Osteoblast (primary cell): ENCODE measurements at regions not wholly inside any gene's neighbourhood (a gene's known extent, or its start where the extent isn't known, plus 50 kb on each side); places are given as distances from the start of the nearest gene placed in this dataset.

Source experiments
- DNase-seq: peaks from one replicate; pipeline ENCODE4 v3.0.0; 2011; ENCODE audit warnings: low spot score, mixed read lengths; ENCODE audit not compliant: insufficient read length; ENCODE audit errors: missing footprints
- H2AFZ ChIP-seq: 2 replicates; pipeline ENCODE4 v1.6.0; 2011; ENCODE audit warnings: mild to moderate bottlenecking, low read length
- H3K27ac ChIP-seq: 2 replicates; pipeline ENCODE4 v1.5.1; 2011; ENCODE audit warnings: mild to moderate bottlenecking, low read depth, low read length, moderate library complexity
- H3K27me3 ChIP-seq: 2 replicates; pipeline ENCODE4 v1.6.0; 2012; ENCODE audit warnings: mild to moderate bottlenecking, control low read depth, inconsistent platforms, low read length, moderate library complexity; ENCODE audit not compliant: insufficient read depth
- H3K36me3 ChIP-seq: 2 replicates; pipeline ENCODE4 v1.5.1; 2011; ENCODE audit warnings: mild to moderate bottlenecking, low read length, control low read depth, moderate library complexity; ENCODE audit not compliant: insufficient read depth
- H3K4me1 ChIP-seq: 2 replicates; pipeline ENCODE4 v1.5.1; 2011; ENCODE audit warnings: mild to moderate bottlenecking, low read length, control low read depth, moderate library complexity; ENCODE audit not compliant: insufficient read depth
- H3K4me2 ChIP-seq: 2 replicates; pipeline ENCODE4 v1.6.0; 2011; ENCODE audit warnings: mild to moderate bottlenecking, low read length; ENCODE audit not compliant: insufficient read depth
- H3K4me3 ChIP-seq: fragments of 200-600 bp; sonication (generic); 3 replicates; pipeline ENCODE4 v1.5.1; 2012; ENCODE audit warnings: mild to moderate bottlenecking, low read length, inconsistent platforms; ENCODE audit not compliant: insufficient read depth
- H3K79me2 ChIP-seq: 2 replicates; pipeline ENCODE4 v1.6.0; 2012; ENCODE audit warnings: mild to moderate bottlenecking, low read length, control low read depth, inconsistent platforms; ENCODE audit not compliant: insufficient read depth
- H3K9me3 ChIP-seq: 2 replicates; pipeline ENCODE4 v1.5.1; 2011; ENCODE audit warnings: low read depth, low read length, control low read depth
- H4K20me1 ChIP-seq: 2 replicates; pipeline ENCODE4 v1.6.0; 2012; ENCODE audit warnings: mild to moderate bottlenecking, low read length, control low read depth; ENCODE audit not compliant: insufficient read depth
- TF ChIP-seq, protein P1 (sequence below): IDR thresholded peaks from 2 replicates; pipeline ENCODE4 v1.5.1; 2011; ENCODE audit warnings: mild to moderate bottlenecking, low read depth, low read length, moderate library complexity; ENCODE audit errors: extremely low read depth

DNA sequence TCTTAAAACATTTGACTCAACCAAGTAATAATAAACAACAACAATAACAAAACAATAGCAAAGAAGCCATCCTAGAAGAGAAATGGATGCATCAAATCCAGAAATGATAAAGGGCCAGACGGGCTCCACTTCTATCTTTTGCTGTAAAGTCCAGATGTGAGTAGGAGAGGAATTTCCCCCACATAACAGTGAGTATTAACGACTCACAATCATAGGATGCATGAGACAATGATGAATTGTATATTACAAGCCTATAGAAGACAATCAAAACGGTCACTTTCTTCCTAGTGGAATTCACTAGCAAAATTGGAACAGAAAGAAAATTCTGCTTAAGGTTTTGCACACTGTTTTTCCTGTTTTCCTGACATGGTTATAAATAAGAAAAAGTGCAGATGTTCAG lies 97.0 kb upstream of the PREP start:
- H3K4me3 ChIP-seq: no peak overlapping the region
- TF ChIP-seq, protein P1, sequence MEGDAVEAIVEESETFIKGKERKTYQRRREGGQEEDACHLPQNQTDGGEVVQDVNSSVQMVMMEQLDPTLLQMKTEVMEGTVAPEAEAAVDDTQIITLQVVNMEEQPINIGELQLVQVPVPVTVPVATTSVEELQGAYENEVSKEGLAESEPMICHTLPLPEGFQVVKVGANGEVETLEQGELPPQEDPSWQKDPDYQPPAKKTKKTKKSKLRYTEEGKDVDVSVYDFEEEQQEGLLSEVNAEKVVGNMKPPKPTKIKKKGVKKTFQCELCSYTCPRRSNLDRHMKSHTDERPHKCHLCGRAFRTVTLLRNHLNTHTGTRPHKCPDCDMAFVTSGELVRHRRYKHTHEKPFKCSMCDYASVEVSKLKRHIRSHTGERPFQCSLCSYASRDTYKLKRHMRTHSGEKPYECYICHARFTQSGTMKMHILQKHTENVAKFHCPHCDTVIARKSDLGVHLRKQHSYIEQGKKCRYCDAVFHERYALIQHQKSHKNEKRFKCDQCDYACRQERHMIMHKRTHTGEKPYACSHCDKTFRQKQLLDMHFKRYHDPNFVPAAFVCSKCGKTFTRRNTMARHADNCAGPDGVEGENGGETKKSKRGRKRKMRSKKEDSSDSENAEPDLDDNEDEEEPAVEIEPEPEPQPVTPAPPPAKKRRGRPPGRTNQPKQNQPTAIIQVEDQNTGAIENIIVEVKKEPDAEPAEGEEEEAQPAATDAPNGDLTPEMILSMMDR: no peak
- H3K27me3 ChIP-seq: no peaks in the 10 kb centered on the region
- H3K27ac ChIP-seq: no peak overlapping the region
- no peak overlapping the region for H2AFZ ChIP-seq
- H3K4me2 ChIP-seq: no peak overlapping the region
- no peaks in the 10 kb centered on the region for H3K9me3 ChIP-seq
- no peaks in the 10 kb centered on the region for H4K20me1 ChIP-seq
- H3K79me2 ChIP-seq: no peaks in the 10 kb centered on the region
- H3K36me3 ChIP-seq: no peaks in the 10 kb centered on the region
- DNase-seq: no peak
- no peaks in the 10 kb centered on the region for H3K4me1 ChIP-seq

DNA sequence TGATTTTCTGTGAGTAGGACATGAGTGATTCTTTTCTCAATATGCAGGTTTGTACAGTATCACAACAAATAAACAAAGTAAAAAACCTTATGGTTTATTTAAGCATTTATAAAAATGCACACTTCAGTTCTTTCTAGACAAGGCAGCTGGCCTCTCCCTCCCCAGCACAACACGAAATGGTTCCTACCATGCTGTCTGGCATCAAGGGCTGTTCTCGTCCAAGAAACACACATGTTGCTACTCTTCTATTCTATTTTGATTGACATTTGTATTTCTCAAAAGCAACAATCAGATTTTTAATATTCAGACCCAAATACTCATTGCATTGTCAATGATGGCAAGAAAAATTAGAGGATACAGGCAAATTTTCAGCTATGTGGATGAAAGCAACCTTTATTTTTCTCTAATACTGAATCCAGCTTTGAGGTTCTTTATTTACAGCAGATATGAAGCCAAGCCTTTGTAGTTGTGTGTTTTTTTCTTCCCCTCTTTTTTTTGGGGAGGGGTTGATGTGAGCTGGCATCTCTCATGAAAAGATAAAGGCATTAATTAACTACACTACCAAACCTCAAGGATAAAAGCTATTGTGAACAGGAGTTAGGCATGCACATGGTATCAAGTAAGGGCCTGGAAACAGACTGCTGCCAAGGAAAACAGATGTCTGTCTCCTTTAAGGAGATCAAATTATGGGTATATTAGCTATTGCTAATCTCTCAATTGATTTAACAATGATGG lies 96.4 kb upstream of the PREP start:
- H2AFZ ChIP-seq: no peak overlapping the region
- H4K20me1 ChIP-seq: no peaks in the 10 kb centered on the region
- H3K9me3 ChIP-seq: no peaks in the 10 kb centered on the region
- no peak overlapping the region for H3K4me2 ChIP-seq
- H3K79me2 ChIP-seq: no peaks in the 10 kb centered on the region
- H3K27me3 ChIP-seq: no peaks in the 10 kb centered on the region
- H3K27ac ChIP-seq: no peak overlapping the region
- H3K4me3 ChIP-seq: no peak overlapping the region
- DNase-seq: no peak
- H3K36me3 ChIP-seq: no peaks in the 10 kb centered on the region
- no peaks in the 10 kb centered on the region for H3K4me1 ChIP-seq
- TF ChIP-seq, protein P1: no peak

DNA sequence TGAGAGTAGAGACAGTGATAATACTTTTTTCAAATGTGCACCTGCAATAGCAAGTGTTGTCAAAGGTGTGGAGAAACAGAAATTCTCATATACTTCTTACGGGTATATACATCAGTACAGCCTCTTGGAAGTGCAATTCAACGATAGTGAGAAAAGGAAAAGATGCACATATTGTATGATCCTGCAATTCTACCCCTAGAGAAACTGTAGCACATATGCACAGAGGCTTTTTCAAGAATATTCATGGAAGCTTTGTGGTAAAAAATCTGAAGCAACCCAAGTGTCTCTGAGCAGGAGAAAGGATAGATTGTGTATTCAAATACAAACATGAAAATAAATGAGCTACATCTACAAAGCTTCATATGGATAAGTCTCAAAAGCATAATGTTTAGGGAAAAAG lies 94.7 kb upstream of the PREP start:
- Histone ChIP-seq H2AFZ (no peak overlapping the region), H3K4me3 (no peak overlapping the region), H3K4me1 (peaks cover 6% of the 10 kb centered on the region), H3K27ac (no peak overlapping the region), H3K4me2 (no peak overlapping the region), H3K79me2 (no peaks in the 10 kb centered on the region), H4K20me1 (no peaks in the 10 kb centered on the region), H3K9me3 (no peaks in the 10 kb centered on the region), H3K36me3 (no peaks in the 10 kb centered on the region), H3K27me3 (no peaks in the 10 kb centered on the region)
- DNase-seq: no peak
- TF ChIP-seq, protein P1: no peak

DNA sequence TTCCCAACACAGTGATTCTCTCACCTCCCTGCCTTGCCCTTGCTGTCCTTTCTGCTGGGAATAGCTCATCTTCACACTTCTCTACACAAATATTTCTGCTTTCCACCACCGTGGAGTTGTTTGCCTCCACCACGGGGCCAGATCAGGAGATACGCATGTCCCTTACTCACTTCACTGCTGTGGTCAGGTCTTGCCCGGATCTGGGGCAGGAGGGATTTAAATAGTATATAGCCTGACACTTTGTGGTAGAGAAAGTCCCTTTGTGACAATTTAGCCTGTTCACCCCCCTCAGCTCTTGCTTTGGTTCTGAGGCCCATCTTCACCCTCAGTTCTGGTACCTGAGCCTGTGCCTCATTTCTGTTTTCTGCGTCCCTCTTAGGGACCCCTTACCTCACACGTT lies 92.6 kb upstream of the PREP start:
- no peaks in the 10 kb centered on the region for H3K36me3 ChIP-seq
- no peaks in the 10 kb centered on the region for H3K27me3 ChIP-seq
- no peak overlapping the region for H3K27ac ChIP-seq
- H3K79me2 ChIP-seq: no peaks in the 10 kb centered on the region
- no peak overlapping the region for H3K4me2 ChIP-seq
- no peak overlapping the region for H2AFZ ChIP-seq
- TF ChIP-seq, protein P1: no peak
- H4K20me1 ChIP-seq: no peaks in the 10 kb centered on the region
- no peak overlapping the region for H3K4me3 ChIP-seq
- DNase-seq: no peak
- H3K9me3 ChIP-seq: no peaks in the 10 kb centered on the region
- peaks cover 10% of the 10 kb centered on the region for H3K4me1 ChIP-seq
